ENCODE measurements at regions not wholly inside any gene's neighbourhood (a gene's known extent, or its start where the extent isn't known, plus 50 kb on each side); places are given as distances from the start of the nearest gene placed in this dataset.

GRCh38 chrX:4243759-4244158 lies 530.3 kb upstream of the PRKX start:
- FAIRE-seq = no peak
- Histone ChIP-seq H2AFZ (ENCODE audit: control insufficient read depth, low read depth, low read length) (no peak overlapping the region), H3K27ac (ENCODE audit: control insufficient read depth, insufficient read depth) (no peak overlapping the region), H3K27me3 (replicated peaks in 1 of 2; ENCODE audit: control insufficient read depth in 2 of 2, insufficient read depth in 2 of 2, low read length in 1 of 2) (no peaks in the 10 kb centered on the region), H3K9me3 (replicated peaks; ENCODE audit: control insufficient read depth, insufficient read depth, low read length) (peaks cover 6% of the 10 kb centered on the region; the same call in 2 of the 3 replicates), H3K9ac (ENCODE audit: control insufficient read depth, insufficient read depth, low read length) (no peak overlapping the region), H3K4me2 (ENCODE audit: control insufficient read depth, insufficient read depth) (no peak overlapping the region), H3K4me1 (ENCODE audit: control insufficient read depth, insufficient read depth, low read length) (no peaks in the 10 kb centered on the region), H3K4me3 (no peak overlapping the region), H3K36me3 (ENCODE audit: control insufficient read depth in 2 of 2, insufficient read depth in 2 of 2, low read length in 1 of 2) (no peaks in the 10 kb centered on the region), H4K20me1 (ENCODE audit: control insufficient read depth, insufficient read depth) (no peaks in the 10 kb centered on the region), H3K79me2 (ENCODE audit: control insufficient read depth, insufficient read depth, low read length) (no peaks in the 10 kb centered on the region)
- in situ Hi-C loops (cut with MboI) = no loop called here
- no TSS peak for BruUV-seq (replicated peaks)
- SMC1A ChIA-PET (ENCODE audit: uncharacterized antibody, unreplicated experiment) = no interaction called here
- RAD21 ChIA-PET (ENCODE audit: unreplicated experiment) = no interaction called here
- no peak for TF ChIP-seq ZBTB40 (IDR thresholded peaks at IDR 0.05; ENCODE audit: borderline replicate concordance)
- no peak for TF ChIP-seq GABPA (IDR thresholded peaks at IDR 0.05; ENCODE audit: low read depth)
- TF ChIP-seq E2F8 (IDR thresholded peaks at IDR 0.05; ENCODE audit: low read depth, partially characterized antibody) = no peak
- no peak for TF ChIP-seq KLF5 (IDR thresholded peaks at IDR 0.05; ENCODE audit: partially characterized antibody)
- TF ChIP-seq PAX5 (IDR thresholded peaks at IDR 0.05; ENCODE audit: borderline replicate concordance, low read depth, low read length) = no peak
- TF ChIP-seq CHD1 (IDR thresholded peaks at IDR 0.05; ENCODE audit: low read depth, low read length) = no peak
- TF ChIP-seq ZBED1 (IDR thresholded peaks at IDR 0.05; ENCODE audit: borderline replicate concordance) = no peak
- no peak for TF ChIP-seq NFXL1 (IDR thresholded peaks at IDR 0.05; ENCODE audit: borderline replicate concordance)
- no peak for TF ChIP-seq ZNF622 (IDR thresholded peaks at IDR 0.05)
- TF ChIP-seq TCF12 (IDR thresholded peaks at IDR 0.05; ENCODE audit: low read depth, low read length) = no peak
- TF ChIP-seq HDAC6 (IDR thresholded peaks at IDR 0.05; ENCODE audit: unreplicated experiment) = no peak
- TF ChIP-seq RAD21 (IDR thresholded peaks at IDR 0.05; ENCODE audit: insufficient read depth, low read depth, low read length) = no peak
- TF ChIP-seq KAT2A (conservative IDR thresholded peaks at IDR 0.05; ENCODE audit: control insufficient read depth, low read depth, low read length) = no peak
- TF ChIP-seq HDGF (IDR thresholded peaks at IDR 0.05) = no peak
- TF ChIP-seq EP300 (IDR thresholded peaks at IDR 0.05; ENCODE audit: borderline replicate concordance in 1 of 2, control insufficient read depth in 1 of 2, low read depth in 2 of 2, low read length in 2 of 2) = no peak
- TF ChIP-seq CHD4 (IDR thresholded peaks at IDR 0.05) = no peak
- TF ChIP-seq SMAD1 (IDR thresholded peaks at IDR 0.05; ENCODE audit: low read depth, partially characterized antibody) = no peak
- TF ChIP-seq TCF3 (IDR thresholded peaks at IDR 0.05; ENCODE audit: borderline replicate concordance, insufficient read depth, low read depth, low read length) = no peak
- no peak for TF ChIP-seq BACH1 (IDR thresholded peaks at IDR 0.05; ENCODE audit: borderline replicate concordance)
- TF ChIP-seq ZSCAN29 (IDR thresholded peaks at IDR 0.05) = no peak
- intact Hi-C loops (cut with micrococcal nuclease; ENCODE audit: unreplicated experiment) = no loop called here
- WGBS (ENCODE audit: insufficient coverage, insufficient replicate concordance, low lambda C conversion rate, missing lambda C conversion rate) = 0% methylated on average over 2 of the region's 2 CpGs
- ATAC-seq = no peak
- DNase-seq (ENCODE audit: low read depth, low spot score) = no peak
- CTCF ChIA-PET = no interaction called here
- POLR2A ChIA-PET = no interaction called here

All from GM12878 (cell line).